ENCODE measurements at regions not wholly inside any gene's neighbourhood (a gene's known extent, or its start where the extent isn't known, plus 50 kb on each side); places are given as distances from the start of the nearest gene placed in this dataset.

DNA sequence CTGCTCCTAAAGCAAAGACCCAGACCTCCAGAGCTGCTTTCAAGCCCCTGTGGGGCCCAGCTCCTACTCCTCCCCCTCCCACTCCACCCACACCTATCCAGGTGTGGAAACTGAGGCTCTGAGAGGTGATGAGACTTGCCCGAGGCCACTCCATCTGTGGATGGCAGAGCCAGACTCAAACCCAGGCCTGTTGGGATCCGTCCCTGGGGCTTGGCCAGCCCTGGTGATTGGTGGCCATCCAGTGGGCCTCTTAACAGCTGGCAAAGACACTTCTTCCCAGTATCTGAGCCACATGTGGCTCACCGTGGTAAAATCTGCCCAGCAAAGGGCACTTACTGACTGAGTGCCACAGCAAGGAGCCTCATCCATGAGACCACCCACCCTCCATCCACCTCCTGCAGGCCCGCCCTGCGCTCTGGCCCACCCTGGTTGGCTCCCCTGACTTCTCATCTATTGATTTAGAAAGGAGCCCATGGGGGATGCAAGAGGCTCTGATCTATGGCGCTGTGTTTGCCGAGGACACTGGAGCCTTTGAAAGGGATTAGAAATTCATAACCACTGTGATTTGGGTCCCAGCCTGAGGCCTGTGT lies 398.5 kb downstream of the PTPRU start:
- Histone ChIP-seq H3K36me3 (no peaks in the 10 kb centered on the region), H3K4me1 (no peaks in the 10 kb centered on the region), H3K4me3 (no peak overlapping the region), H3K27me3 (no peaks in the 10 kb centered on the region), H3K9me3 (no peaks in the 10 kb centered on the region), H3K27ac (no peak overlapping the region)
- no peak for TF ChIP-seq POLR2A (IDR thresholded peaks at IDR 0.05)
- TF ChIP-seq, protein P1, sequence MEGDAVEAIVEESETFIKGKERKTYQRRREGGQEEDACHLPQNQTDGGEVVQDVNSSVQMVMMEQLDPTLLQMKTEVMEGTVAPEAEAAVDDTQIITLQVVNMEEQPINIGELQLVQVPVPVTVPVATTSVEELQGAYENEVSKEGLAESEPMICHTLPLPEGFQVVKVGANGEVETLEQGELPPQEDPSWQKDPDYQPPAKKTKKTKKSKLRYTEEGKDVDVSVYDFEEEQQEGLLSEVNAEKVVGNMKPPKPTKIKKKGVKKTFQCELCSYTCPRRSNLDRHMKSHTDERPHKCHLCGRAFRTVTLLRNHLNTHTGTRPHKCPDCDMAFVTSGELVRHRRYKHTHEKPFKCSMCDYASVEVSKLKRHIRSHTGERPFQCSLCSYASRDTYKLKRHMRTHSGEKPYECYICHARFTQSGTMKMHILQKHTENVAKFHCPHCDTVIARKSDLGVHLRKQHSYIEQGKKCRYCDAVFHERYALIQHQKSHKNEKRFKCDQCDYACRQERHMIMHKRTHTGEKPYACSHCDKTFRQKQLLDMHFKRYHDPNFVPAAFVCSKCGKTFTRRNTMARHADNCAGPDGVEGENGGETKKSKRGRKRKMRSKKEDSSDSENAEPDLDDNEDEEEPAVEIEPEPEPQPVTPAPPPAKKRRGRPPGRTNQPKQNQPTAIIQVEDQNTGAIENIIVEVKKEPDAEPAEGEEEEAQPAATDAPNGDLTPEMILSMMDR (IDR thresholded peaks at IDR 0.05 in 4 of 5, conservative IDR thresholded peaks at IDR 0.05 in 1 of 5), result no peak
- DNase-seq (no peak), ATAC-seq (no peak)
- in situ Hi-C loops (cut with MboI; ENCODE audit: low sequenced_read_pairs in 4 of 4), result no loop called here
- intact Hi-C loops (cut with DNase I; ENCODE audit: low total_unique reads), result no loop called here

DNA sequence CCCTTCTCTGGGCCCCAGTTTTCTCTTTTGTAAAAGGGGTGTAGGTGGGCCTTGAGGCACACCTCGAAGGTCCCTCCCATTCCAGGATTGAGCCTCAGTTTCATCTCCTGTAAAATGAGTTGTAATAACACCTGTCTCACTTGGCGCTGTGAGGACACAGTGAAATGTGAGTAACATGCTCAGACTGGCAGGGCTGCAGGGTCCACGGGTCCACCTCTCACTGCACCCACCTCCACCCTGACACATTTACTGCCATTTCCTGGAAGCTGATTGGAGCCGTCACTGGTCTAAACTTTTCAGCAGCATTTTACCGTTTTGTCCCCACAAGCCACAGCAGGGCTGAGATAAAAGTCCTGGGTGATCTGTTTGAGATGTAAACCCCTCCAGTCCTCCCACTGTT lies 398.0 kb downstream of the PTPRU start:
- no peak for DNase-seq
- Histone ChIP-seq H3K4me3 (no peak overlapping the region), H3K27me3 (no peaks in the 10 kb centered on the region), H3K27ac (no peak overlapping the region), H3K36me3 (no peaks in the 10 kb centered on the region), H3K9me3 (no peaks in the 10 kb centered on the region), H3K4me1 (no peaks in the 10 kb centered on the region)
- in situ Hi-C loops (cut with MboI; ENCODE audit: low sequenced_read_pairs in 4 of 4), result no loop called here
- intact Hi-C loops (cut with DNase I; ENCODE audit: low total_unique reads), result no loop called here
- no peak for ATAC-seq
- TF ChIP-seq POLR2A (IDR thresholded peaks at IDR 0.05), result no peak
- TF ChIP-seq, protein P1 (IDR thresholded peaks at IDR 0.05 in 4 of 5, conservative IDR thresholded peaks at IDR 0.05 in 1 of 5), result no peak

DNA sequence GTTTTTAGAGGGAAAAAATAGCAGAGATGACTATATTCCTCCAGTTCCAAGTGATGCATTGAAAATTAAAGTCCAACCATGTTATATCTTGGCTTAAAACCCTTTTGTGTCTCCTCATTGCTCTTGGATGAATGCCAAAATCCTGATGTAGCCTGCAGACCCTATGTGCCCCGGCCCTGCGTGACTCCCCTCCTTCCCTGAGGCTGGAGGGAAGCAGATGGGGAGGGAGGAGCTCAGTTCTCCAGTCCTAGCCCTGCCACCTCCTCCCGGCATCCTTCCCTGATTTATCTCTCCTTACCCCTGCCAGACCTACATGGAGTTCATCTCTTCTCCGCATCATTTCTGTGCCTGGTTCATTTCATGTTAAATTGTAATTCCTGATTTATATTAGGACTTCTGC lies 397.4 kb downstream of the PTPRU start:
- no peak for ATAC-seq
- Histone ChIP-seq H3K36me3 (no peaks in the 10 kb centered on the region), H3K4me3 (no peak overlapping the region), H3K27ac (no peak overlapping the region), H3K4me1 (no peaks in the 10 kb centered on the region), H3K27me3 (no peaks in the 10 kb centered on the region), H3K9me3 (no peaks in the 10 kb centered on the region)
- in situ Hi-C loops (cut with MboI; ENCODE audit: low sequenced_read_pairs in 4 of 4), result no loop called here
- intact Hi-C loops (cut with DNase I; ENCODE audit: low total_unique reads), result no loop called here
- TF ChIP-seq POLR2A (IDR thresholded peaks at IDR 0.05), result no peak
- TF ChIP-seq, protein P1 (IDR thresholded peaks at IDR 0.05 in 4 of 5, conservative IDR thresholded peaks at IDR 0.05 in 1 of 5), result no peak
- no peak for DNase-seq

DNA sequence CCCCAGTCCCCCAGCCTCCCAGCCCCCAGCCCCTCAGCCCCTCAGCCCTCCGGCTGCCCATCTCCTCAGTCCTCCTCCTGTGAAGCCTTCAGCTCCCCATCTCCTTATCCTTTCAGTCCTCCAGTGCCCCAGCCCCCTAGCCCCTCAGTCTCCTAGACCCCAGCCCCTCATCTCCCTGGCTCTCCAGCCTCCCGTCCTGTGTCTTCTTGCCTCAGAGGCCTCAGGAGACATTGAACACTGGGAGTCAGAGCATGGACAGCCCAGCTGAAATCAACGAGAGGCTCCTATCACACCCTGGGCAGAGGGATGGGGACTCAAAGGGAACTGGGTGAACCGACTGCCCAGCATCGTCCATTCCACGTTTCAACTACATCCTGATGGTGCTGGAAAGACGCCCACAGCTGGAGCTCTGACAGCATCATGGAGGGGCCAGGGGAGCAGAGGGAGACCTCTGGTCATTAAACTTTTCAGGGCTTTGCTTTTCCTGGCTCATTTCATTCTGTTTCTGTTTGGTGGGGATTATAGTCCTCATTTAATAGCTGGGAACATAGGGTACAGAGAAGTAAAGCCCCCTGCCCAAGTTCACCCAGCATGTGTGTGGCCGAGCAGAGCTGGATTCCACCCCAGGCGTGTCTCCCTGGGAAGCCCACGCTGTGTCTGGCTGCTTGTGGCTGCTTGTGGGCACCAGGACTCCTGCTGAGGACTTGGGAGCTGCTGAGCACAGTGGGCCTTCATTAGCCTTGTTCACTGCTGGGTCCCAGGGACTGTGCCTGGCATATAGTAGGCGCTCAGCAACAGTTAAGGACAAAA lies 396.7 kb downstream of the PTPRU start:
- Histone ChIP-seq H3K4me3 (no peak overlapping the region), H3K9me3 (no peaks in the 10 kb centered on the region), H3K36me3 (no peaks in the 10 kb centered on the region), H3K27me3 (no peaks in the 10 kb centered on the region), H3K4me1 (no peaks in the 10 kb centered on the region), H3K27ac (no peak overlapping the region)
- ATAC-seq, result no peak
- DNase-seq, result no peak
- TF ChIP-seq, protein P1 (IDR thresholded peaks at IDR 0.05 in 4 of 5, conservative IDR thresholded peaks at IDR 0.05 in 1 of 5), result no peak
- no peak for TF ChIP-seq POLR2A (IDR thresholded peaks at IDR 0.05)
- intact Hi-C loops (cut with DNase I; ENCODE audit: low total_unique reads), result no loop called here
- in situ Hi-C loops (cut with MboI; ENCODE audit: low sequenced_read_pairs in 4 of 4), result no loop called here

All from gastrocnemius medialis (tissue), 4 donors.